Non-pigmented ciliary epithelial cell (primary cell): ENCODE measurements at regions not wholly inside any gene's neighbourhood (a gene's known extent, or its start where the extent isn't known, plus 50 kb on each side); places are given as distances from the start of the nearest gene placed in this dataset.
A peak's percentile ranks its signal among the peaks of the same experiment; 100 is the strongest.

ENCODE experiments used
- DNase-seq: peaks from one replicate; pipeline ENCODE4 v3.0.0-alpha.2; 2010; ENCODE audit warnings: low read depth

DNA sequence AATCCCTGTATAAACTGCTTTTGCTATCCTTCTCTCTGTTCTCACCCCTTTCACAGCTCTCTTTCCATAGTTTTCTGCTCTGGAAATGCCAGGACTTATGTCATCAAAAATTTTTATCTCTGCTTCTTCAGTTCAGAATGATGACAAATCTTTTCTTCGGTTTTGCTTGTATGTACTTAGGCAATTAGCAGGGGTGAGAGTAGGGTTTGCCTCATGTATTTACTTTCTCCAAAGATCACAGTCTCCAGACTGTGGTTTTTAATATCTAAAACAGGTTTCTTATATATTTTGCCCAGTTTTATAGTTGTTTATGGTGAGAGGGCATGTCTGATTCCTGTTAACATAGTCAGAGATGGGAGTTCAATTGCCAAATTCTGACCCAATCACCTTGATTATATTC, 235.4 kb upstream of the LYPLAL1 start:
- no peak for DNase-seq

DNA sequence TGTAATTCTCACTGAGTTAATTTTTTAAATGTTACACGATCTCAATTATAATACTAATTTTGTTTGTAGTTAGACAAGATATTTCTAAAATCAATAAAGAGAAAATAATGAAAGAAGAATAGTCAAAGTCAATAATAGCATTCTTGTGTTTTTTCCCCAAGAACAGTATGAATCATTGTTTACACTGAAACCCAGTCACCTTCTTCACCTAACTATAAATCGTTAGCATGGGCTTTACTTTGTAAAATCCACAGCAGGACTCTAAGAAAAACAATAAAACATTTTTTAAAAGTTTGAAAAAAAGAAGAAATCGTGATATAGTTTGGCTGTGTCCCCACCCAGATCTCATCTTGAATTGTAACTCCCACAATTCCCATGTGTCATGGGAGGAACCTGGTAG, 234.6 kb upstream of the LYPLAL1 start:
- DNase-seq, result no peak

GRCh38 chr1:218942431-218942830, 231.2 kb upstream of the LYPLAL1 start:
- no peak for DNase-seq

- DNase-seq, result no peak
These were observed 230.3 kb upstream of the LYPLAL1 start for GRCh38 chr1:218943371-218943770.

- no peak for DNase-seq
These were observed 228.6 kb upstream of the LYPLAL1 start for GRCh38 chr1:218945050-218945449.

GRCh38 chr1:218946147-218946546, 227.5 kb upstream of the LYPLAL1 start:
- no peak for DNase-seq

DNA sequence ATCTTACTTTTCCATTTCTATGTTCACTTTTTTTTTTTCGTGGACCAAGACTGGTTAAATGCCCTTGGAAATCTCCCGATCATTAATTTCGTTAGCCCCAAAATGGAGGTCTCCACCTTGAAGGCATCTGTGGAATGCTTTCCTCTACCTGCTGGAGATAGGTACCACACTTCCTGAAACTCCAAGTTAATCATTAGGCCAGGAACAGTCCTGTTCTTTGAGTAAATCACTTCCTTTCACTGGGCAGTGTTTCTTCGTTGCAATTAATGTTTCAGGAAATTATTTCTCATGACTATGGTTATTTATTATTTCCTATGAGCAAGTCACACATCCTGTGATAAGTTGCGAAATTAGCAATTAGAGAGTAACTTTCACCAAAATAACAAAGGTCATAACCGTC, 225.2 kb upstream of the LYPLAL1 start:
- DNase-seq, result no peak

- no peak for DNase-seq
These were observed 220.3 kb upstream of the LYPLAL1 start for GRCh38 chr1:218953386-218953785.

- no peak for DNase-seq
These were observed 215.7 kb upstream of the LYPLAL1 start for GRCh38 chr1:218957971-218958370.

DNA sequence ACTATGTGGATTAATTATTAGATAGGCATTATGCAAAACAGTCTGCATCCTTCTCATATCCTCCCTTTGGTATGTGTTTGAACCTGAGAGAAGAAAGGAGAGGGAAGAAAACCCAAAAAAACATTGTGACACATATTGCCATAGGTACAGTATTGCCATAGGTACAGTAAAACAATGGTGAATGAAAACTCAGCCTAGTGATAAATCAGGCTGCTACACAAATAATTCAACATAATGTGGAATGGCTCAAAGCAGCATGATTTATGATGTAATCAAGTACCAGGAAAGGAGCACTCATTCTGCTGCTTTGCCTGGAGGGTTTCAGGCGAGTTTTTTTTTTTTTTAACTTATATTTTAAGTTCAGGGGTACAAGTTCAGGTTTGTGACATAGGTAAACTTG, 213.9 kb upstream of the LYPLAL1 start:
- no peak for DNase-seq

DNA sequence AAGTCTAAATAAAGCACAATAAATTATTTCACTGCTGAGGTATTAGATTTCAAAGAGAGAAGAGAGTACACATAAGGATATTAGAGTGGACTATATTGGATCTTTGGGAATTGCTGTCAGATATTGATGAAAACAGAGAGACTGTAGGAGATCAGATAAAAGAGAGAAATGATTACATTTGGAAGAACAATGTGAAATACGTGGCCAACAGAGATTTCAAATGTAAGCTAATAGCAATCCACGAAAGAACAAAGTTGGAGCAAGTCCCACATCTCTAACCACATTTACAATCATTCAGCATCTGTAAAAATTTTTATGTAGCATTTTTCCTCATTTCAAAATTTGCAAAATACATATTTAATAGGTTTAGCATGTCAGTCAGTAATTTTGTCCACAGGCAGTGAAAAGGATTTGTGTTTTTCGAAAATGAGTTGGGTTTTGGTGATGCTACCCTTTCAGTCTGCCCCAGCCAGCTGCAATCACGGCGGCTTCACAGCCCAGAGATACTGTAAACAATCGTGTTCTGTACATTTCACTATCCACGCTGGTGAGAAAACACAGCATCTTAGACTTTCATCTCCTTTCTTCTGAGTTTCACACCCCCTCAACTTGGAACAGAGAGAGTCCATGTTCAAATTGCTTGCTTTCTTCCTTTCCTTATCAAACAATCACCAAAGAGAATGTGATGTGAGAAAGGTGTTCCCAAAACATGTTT, 209.1 kb upstream of the LYPLAL1 start:
- DNase-seq, result no peak

DNA sequence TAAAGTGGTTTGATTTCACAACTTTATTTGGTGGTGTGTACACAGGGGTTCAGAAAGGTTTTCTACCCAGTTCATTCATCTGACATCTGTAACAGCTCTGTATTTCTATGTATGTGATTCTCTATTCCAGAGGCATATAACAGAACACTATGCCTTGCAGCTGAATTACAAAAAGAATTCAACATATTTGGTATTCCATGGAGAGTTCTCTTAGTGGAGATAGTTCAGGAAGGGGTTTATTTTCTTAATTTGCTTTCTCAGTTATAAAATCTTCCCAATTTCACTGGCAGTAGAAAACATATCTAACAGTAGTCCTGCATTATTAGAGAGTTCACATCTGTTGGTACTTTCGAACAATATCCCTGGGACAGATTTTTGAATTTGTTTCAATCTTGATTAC, 207.9 kb upstream of the LYPLAL1 start:
- DNase-seq, result no peak

DNA sequence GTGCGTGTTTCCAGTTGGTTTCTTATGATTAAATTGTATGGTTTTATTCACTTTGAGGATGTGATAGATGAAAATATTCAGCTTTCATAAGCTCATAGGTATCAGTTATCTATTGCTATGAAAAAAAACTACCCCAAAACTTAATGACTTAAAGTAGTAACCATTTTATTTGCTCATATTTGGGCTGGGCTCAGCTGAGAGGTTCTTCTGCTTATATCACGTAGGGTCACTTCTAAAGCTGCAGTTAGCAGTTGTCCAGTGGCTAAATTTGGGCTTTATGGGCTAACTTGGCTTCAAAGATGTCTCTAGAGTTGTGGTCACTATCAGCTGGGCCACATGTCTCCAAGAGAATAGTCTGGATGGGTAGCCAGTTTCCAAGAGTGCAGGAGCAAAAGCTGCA, 206.4 kb upstream of the LYPLAL1 start:
- no peak for DNase-seq

- DNase-seq, result peak; percentile 43
These were observed 205.8 kb upstream of the LYPLAL1 start for GRCh38 chr1:218967836-218968235.

DNA sequence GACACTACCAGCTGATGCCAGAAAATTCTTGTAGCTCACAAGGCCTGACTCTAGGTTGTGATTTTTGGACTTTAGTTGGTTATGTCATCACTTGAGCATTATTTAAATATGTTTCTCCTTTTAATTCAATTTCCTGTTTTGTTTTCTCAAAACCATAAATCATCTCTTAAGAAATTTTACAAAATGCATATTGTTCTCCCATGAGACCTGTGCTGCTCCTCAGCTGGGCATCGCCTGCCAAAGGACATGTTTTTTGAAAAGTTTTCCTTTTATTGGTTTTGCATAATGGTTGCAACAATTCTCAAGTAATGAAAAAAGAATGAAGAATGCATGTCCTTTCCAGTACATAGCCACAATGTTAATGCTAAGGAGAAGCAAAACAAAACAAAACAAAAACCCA, 204.7 kb upstream of the LYPLAL1 start:
- no peak for DNase-seq

GRCh38 chr1:218970397-218970990, 203.2 kb upstream of the LYPLAL1 start:
- no peak for DNase-seq

DNA sequence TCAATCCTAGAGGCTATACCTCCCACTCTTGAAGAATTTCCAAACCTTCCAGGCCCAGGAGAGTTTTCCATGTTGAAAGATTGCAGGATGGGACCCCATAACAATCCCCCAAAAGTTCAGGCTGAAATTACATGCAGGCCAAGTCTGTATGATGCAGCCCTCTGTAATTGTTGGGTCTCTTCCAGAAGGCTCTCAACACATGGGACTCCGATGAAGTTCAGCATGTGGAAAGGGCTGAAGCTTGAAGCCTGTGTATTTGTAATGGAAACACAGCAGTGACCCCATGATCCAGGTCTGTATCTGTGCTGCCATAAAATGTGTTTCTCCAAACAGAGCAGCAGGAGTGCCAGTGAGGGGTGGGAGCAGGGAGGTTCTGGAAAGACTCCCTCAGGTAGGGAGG, 202.5 kb upstream of the LYPLAL1 start:
- DNase-seq, result no peak

- no peak for DNase-seq
These were observed 192.8 kb upstream of the LYPLAL1 start for GRCh38 chr1:218980881-218981280.

DNA sequence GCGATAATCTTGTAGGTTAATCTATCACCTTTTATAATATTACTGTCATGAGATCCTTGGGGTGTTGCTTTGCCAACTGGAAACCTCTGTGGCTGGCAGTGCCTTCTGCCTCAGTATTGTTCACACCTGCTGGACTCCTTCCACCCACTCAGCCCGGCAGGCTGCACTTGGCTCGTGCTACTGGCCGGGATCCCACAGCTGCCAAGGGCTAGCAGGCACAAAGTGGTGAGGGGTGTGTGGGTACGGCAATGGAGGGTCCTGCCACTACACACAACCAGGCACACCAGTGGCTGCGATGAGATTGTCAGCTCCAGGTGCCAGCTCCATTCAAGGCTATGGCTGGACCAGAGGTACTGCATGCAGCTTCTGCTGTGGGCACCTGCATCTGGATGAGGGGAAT, 191.2 kb upstream of the LYPLAL1 start:
- DNase-seq, result no peak

- DNase-seq, result no peak
These were observed 190.2 kb upstream of the LYPLAL1 start for GRCh38 chr1:218983433-218983832.

DNA sequence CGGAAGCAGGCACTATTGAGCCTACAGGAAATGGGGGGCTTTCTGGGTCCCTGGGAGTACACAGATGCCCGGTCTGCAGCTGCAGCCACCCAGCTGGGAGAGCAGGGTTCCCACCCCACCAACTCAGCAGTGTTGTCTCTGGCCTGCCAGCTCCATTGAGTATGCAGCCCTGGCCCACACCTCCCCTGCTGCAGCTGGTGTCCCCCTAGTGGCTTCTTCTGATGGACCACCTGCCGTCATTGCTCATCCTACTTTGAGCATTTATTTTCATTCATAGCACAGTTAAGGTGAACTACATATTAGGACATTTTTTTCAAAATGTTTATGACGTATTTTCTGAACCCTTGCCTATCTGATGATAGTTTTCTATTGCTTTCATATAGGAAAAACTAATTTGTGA, 189.8 kb upstream of the LYPLAL1 start:
- DNase-seq, result no peak

GRCh38 chr1:218985424-218985984, 188.2 kb upstream of the LYPLAL1 start:
- DNase-seq, result no peak

DNA sequence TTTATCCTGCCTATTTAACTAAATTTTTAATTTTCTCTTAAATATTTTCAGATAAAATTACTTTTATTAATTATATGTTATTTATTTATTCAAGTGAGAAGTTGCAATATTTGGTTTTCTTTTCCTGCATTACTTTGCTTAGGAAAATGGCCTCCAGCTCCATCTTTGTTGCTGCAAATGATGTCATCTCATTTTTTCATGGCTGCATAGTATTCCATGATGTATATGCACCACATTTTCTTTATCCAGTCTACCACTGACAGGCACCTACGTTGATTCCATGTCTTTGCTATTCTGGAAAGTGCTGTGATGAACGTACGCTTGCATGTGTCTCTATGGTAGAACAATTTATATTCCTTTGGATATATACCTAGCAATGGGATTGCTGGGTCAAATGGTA, 186.9 kb upstream of the LYPLAL1 start:
- no peak for DNase-seq

- no peak for DNase-seq
These were observed 183.7 kb upstream of the LYPLAL1 start for GRCh38 chr1:218990019-218990418.
